SK-N-SH (cell line): ENCODE measurements at regions not wholly inside any gene's neighbourhood (a gene's known extent, or its start where the extent isn't known, plus 50 kb on each side); places are given as distances from the start of the nearest gene placed in this dataset.

ENCODE experiments used
- CTCF ChIA-PET: fragments of 300-600, 350-600 bp; formaldehyde crosslinking; extraction: SDS; loops from one replicate; lab custom pipeline; 2021; lab: Yijun Ruan, JAX
- POLR2A ChIA-PET: fragments of 350-600 bp; sonication (Branson Sonifier 250); formaldehyde crosslinking; extraction: SDS; loops from one replicate; lab custom pipeline; 2020; ENCODE audit warnings: antibody characterized with exemption, inconsistent platforms; lab: Yijun Ruan, JAX
- DNase-seq: peaks from one replicate; pipeline ENCODE4 v3.0.0; 2012
- H2AFZ ChIP-seq: fragments of 200-600 bp; sonication (generic); 2 replicates; pipeline ENCODE4 v1.8.1; 2016; ENCODE audit warnings: antibody characterized with exemption, mild to moderate bottlenecking, low read depth
- H3F3A ChIP-seq: fragments of 200-600 bp; sonication (generic); replicated peaks from 2 replicates; pipeline ENCODE3; 2016; ENCODE audit warnings: antibody characterized with exemption, mild to moderate bottlenecking; ENCODE audit not compliant: insufficient read depth
- H3K27ac ChIP-seq, 2 experiments: fragments of 200-500 bp in 1 of 2; fragments of 200-600 bp in 1 of 2; sonication (Bioruptor generic) in 1 of 2; sonication (generic), shearing (Covaris generic) in 1 of 2; 2 replicates each; pipeline versions ENCODE4 v1.5.1 to v1.6.1; 2014 to 2016; ENCODE audit warnings: low read depth in 2 of 2, inconsistent platforms in 1 of 2, low read length in 1 of 2, mild to moderate bottlenecking in 1 of 2, mixed read lengths in 1 of 2
- H3K27me3 ChIP-seq: fragments of 200-600 bp; sonication (generic), shearing (Covaris generic); 2 replicates; pipeline ENCODE4 v1.6.1; 2016; ENCODE audit warnings: mixed run types; ENCODE audit not compliant: insufficient read depth
- H3K36me3 ChIP-seq, 2 experiments: fragments of 200-500 bp in 1 of 2; fragments of 200-600 bp in 1 of 2; sonication (Bioruptor generic) in 1 of 2; sonication (generic) in 1 of 2; replicated peaks in 1 of 2; 2 replicates each; pipeline versions ENCODE3 to v1.5.1; 2014 to 2016; ENCODE audit warnings: low read length in 1 of 2, mild to moderate bottlenecking in 1 of 2; ENCODE audit not compliant: insufficient read depth in 2 of 2, control insufficient read depth in 1 of 2
- H3K4me1 ChIP-seq, 2 experiments: fragments of 200-500 bp in 1 of 2; fragments of 200-600 bp in 1 of 2; sonication (Bioruptor generic) in 1 of 2; sonication (generic), shearing (Covaris generic) in 1 of 2; 2 replicates each; pipeline versions ENCODE4 v1.5.1 to v1.6.1; 2014 to 2016; ENCODE audit warnings: low read depth in 1 of 2, low read length in 1 of 2, mixed run types in 1 of 2; ENCODE audit not compliant: insufficient read depth in 2 of 2, control insufficient read depth in 1 of 2
- H3K4me2 ChIP-seq: fragments of 200-600 bp; sonication (generic), shearing (Covaris generic); 2 replicates; pipeline ENCODE4 v1.6.1; 2017; ENCODE audit warnings: mixed run types
- H3K4me3 ChIP-seq, 2 experiments: fragments of 200-500 bp in 1 of 2; fragments of 200-600 bp in 1 of 2; sonication (Bioruptor generic) in 1 of 2; sonication (generic), shearing (Covaris generic) in 1 of 2; 2 replicates each; pipeline versions ENCODE4 v1.5.1 to v1.8.1; 2014 to 2016; ENCODE audit warnings: low read depth in 2 of 2, inconsistent platforms in 1 of 2, low read length in 1 of 2, mild to moderate bottlenecking in 1 of 2, mixed read lengths in 1 of 2, moderate library complexity in 1 of 2
- H3K79me2 ChIP-seq: fragments of 200-600 bp; sonication (generic); 2 replicates; pipeline ENCODE4 v1.8.1; 2017; ENCODE audit warnings: mild to moderate bottlenecking; ENCODE audit not compliant: insufficient read depth
- H3K9ac ChIP-seq: fragments of 200-600 bp; sonication (generic); 2 replicates; pipeline ENCODE4 v1.6.1; 2017; ENCODE audit warnings: mixed run types
- H3K9me2 ChIP-seq: fragments of 200-600 bp; sonication (generic); 2 replicates; pipeline ENCODE4 v1.6.1; 2017; ENCODE audit warnings: mixed run types
- H3K9me3 ChIP-seq: fragments of 200-600 bp; sonication (generic); 2 replicates; pipeline ENCODE4 v1.6.1; 2017; ENCODE audit warnings: mixed run types, mild to moderate bottlenecking, moderate library complexity
- H4K20me1 ChIP-seq: fragments of 200-600 bp; sonication (generic); 2 replicates; pipeline ENCODE4 v1.6.1; 2017; ENCODE audit warnings: mild to moderate bottlenecking, mixed run types; ENCODE audit not compliant: insufficient read depth
- CHD2 ChIP-seq: fragments of 150-350 bp; IDR thresholded peaks from 2 replicates; pipeline ENCODE4 v1.6.1; 2018; ENCODE audit warnings: low read length; ENCODE audit not compliant: partially characterized antibody
- ELF1 ChIP-seq: IDR thresholded peaks from 2 replicates; pipeline ENCODE4 v1.4.0; 2012
- EP300 ChIP-seq, 2 experiments: IDR thresholded peaks; 2 replicates each; pipeline versions ENCODE4 v1.4.0 to v1.6.1; 2012; ENCODE audit warnings: borderline replicate concordance in 1 of 2, low read depth in 1 of 2, low read length in 1 of 2
- EZH2phosphoT487 ChIP-seq: fragments of 200-600 bp; sonication (generic); IDR thresholded peaks from 2 replicates; pipeline ENCODE4 v1.6.1; 2017; ENCODE audit warnings: low read depth, mixed run types, mild to moderate bottlenecking, antibody characterized with exemption, moderate library complexity, borderline replicate concordance
- FOSL2 ChIP-seq: IDR thresholded peaks from 2 replicates; pipeline ENCODE4 v1.4.0; 2012; ENCODE audit warnings: low read depth, mild to moderate bottlenecking, moderate library complexity, borderline replicate concordance
- FOXJ3 ChIP-seq: sonication (generic); formaldehyde crosslinking; IDR thresholded peaks from 2 replicates; pipeline ENCODE4 v1.5.1; 2020; ENCODE audit warnings: mild to moderate bottlenecking, missing genetic modification reagents
- IRF3 ChIP-seq: fragments of 150-350 bp; IDR thresholded peaks from 2 replicates; pipeline ENCODE4 v1.6.1; 2016; ENCODE audit warnings: mild to moderate bottlenecking, low read depth, low read length
- JUND ChIP-seq: IDR thresholded peaks from 2 replicates; pipeline ENCODE4 v1.4.0; 2012
- MAX ChIP-seq: IDR thresholded peaks from 2 replicates; pipeline ENCODE4 v1.4.0; 2012; ENCODE audit warnings: low read depth
- MEF2A ChIP-seq: IDR thresholded peaks from 2 replicates; pipeline ENCODE4 v1.4.0; 2012; ENCODE audit warnings: low read depth, borderline replicate concordance
- NFIC ChIP-seq: IDR thresholded peaks from 2 replicates; pipeline ENCODE4 v1.4.0; 2012; ENCODE audit warnings: borderline replicate concordance
- NRF1 ChIP-seq: IDR thresholded peaks from 2 replicates; pipeline ENCODE4 v1.6.1; 2012; ENCODE audit warnings: low read depth, mild to moderate bottlenecking, low read length
- PBX3 ChIP-seq: IDR thresholded peaks from 2 replicates; pipeline ENCODE4; 2012
- RCOR1 ChIP-seq: fragments of 150-350 bp; IDR thresholded peaks from 2 replicates; pipeline ENCODE4 v1.6.1; 2017; ENCODE audit warnings: antibody characterized with exemption, low read length
- RFX5 ChIP-seq: IDR thresholded peaks from 2 replicates; pipeline ENCODE4 v1.6.1; 2012; ENCODE audit warnings: mild to moderate bottlenecking, improper control_type of control experiment, low read length
- SMC3 ChIP-seq: IDR thresholded peaks from 2 replicates; pipeline ENCODE4 v1.6.1; 2012; ENCODE audit warnings: low read depth, low read length, improper control_type of control experiment
- TAF1 ChIP-seq: IDR thresholded peaks from 2 replicates; pipeline ENCODE4 v1.6.1; 2012; ENCODE audit warnings: low read depth, mild to moderate bottlenecking, low read length, moderate library complexity, borderline replicate concordance
- TCF12 ChIP-seq: IDR thresholded peaks from 2 replicates; pipeline ENCODE4 v1.4.0; 2012
- TEAD4 ChIP-seq: IDR thresholded peaks from 2 replicates; pipeline ENCODE4 v1.4.0; 2012; ENCODE audit warnings: mild to moderate bottlenecking, borderline replicate concordance; ENCODE audit not compliant: insufficient read depth
- USF1 ChIP-seq: IDR thresholded peaks from 2 replicates; pipeline ENCODE4 v1.4.0; 2012; ENCODE audit warnings: low read depth, borderline replicate concordance
- USF2 ChIP-seq: fragments of 150-350 bp; IDR thresholded peaks from 2 replicates; pipeline ENCODE4 v1.6.1; 2017; ENCODE audit warnings: antibody characterized with exemption, low read length, low read depth, borderline replicate concordance
- YY1 ChIP-seq: IDR thresholded peaks from 2 replicates; pipeline ENCODE4 v1.4.0; 2012; ENCODE audit warnings: low read depth, mild to moderate bottlenecking
- WGBS: methylation state at CpG from one replicate; pipeline ENCODE4 v1.1.6; 2017; ENCODE audit warnings: low lambda C conversion rate; 5-methylcytosine and 5-hydroxymethylcytosine counted together

- no peak overlapping the region for H2AFZ ChIP-seq
- no peaks in the 10 kb centered on the region for H4K20me1 ChIP-seq
- H3K4me1 ChIP-seq, result peaks cover 0 to 14% of the 10 kb centered on the region in 2 experiments; a peak in 2 of 4 replicates
- no peak overlapping the region for H3K27ac ChIP-seq
- H3F3A ChIP-seq, result peaks cover 4% of the 10 kb centered on the region
- H3K36me3 ChIP-seq, result no peaks in the 10 kb centered on the region
- H3K79me2 ChIP-seq, result no peaks in the 10 kb centered on the region
- H3K4me3 ChIP-seq, result no peak overlapping the region
- 79% methylated on average over 4 of the region's 4 CpGs for WGBS
- H3K9ac ChIP-seq, result no peak overlapping the region
- no peaks in the 10 kb centered on the region for H3K9me3 ChIP-seq
- POLR2A ChIA-PET, result no interaction called here
- no peak for TF ChIP-seq EP300 (IDR thresholded peaks at IDR 0.05; ENCODE audit: borderline replicate concordance in 1 of 2, low read depth in 1 of 2, low read length in 1 of 2)
- peak; percentile 22; the same call in 1 of the 2 replicates for TF ChIP-seq RCOR1
- CTCF ChIA-PET, result no interaction called here
- no peaks in the 10 kb centered on the region for H3K9me2 ChIP-seq
- no peak overlapping the region for H3K4me2 ChIP-seq
- no peaks in the 10 kb centered on the region for H3K27me3 ChIP-seq
- DNase-seq, result no peak
Observed at GRCh38 chr3:177569875-177570657, 372.8 kb upstream of the TBL1XR1 start.

- peaks cover 0 to 14% of the 10 kb centered on the region in 2 experiments; a peak in 2 of 4 replicates for H3K4me1 ChIP-seq
- H3K27me3 ChIP-seq, result no peaks in the 10 kb centered on the region
- H3K9me2 ChIP-seq, result no peaks in the 10 kb centered on the region
- WGBS, result 100% methylated on average over 1 of the region's 1 CpG
- no peak overlapping the region for H3K4me3 ChIP-seq
- no peak overlapping the region for H3K9ac ChIP-seq
- no peaks in the 10 kb centered on the region for H4K20me1 ChIP-seq
- H3K79me2 ChIP-seq, result no peaks in the 10 kb centered on the region
- no peaks in the 10 kb centered on the region for H3K36me3 ChIP-seq
- H3K27ac ChIP-seq, result no peak overlapping the region; a peak in 1 of 4 replicates
- POLR2A ChIA-PET, result no interaction called here
- no peak overlapping the region for H3K4me2 ChIP-seq
- TF ChIP-seq MAX (no peak), EZH2phosphoT487 (no peak), TEAD4 (no peak), CHD2 (no peak), FOXJ3 (CRISPR knock-in tag) (no peak), NRF1 (no peak), ELF1 (no peak), SMC3 (no peak), FOSL2 (no peak), USF2 (no peak), USF1 (no peak), RFX5 (no peak), IRF3 (no peak), NFIC (no peak), JUND (no peak), TCF12 (no peak), YY1 (no peak), MEF2A (no peak), PBX3 (no peak), TAF1 (no peak)
- peaks cover 4% of the 10 kb centered on the region for H3F3A ChIP-seq
- no peaks in the 10 kb centered on the region for H3K9me3 ChIP-seq
- CTCF ChIA-PET, result interaction anchor here (0.8 to 1.1 kb wide), 3 partner anchors 11 to 15 kb away, joined by 3 read pairs; no protein-coding TSS in a partner anchor
- H2AFZ ChIP-seq, result no peak overlapping the region
- no peak for DNase-seq
Observed at GRCh38 chr3:177571271-177571943, 374.1 kb upstream of the TBL1XR1 start.
